ENCODE measurements at regions not wholly inside any gene's neighbourhood (a gene's known extent, or its start where the extent isn't known, plus 50 kb on each side); places are given as distances from the start of the nearest gene placed in this dataset.
A peak's percentile ranks its signal among the peaks of the same experiment; 100 is the strongest.
"Not testable (repeated sequence)": the region's sequence is repeated elsewhere in the genome, so short reads cannot be mapped to it uniquely, and the experiment has no call there.

GRCh38 chr13:73661687-73662425 lies 472.3 kb downstream of the KLF12 start:
- ATAC-seq: no peak

- ATAC-seq: no peak
Measured at GRCh38 chr13:73661066-73661465, 473.1 kb downstream of the KLF12 start.

- ATAC-seq: no peak
Measured at GRCh38 chr13:73658639-73659038, 475.6 kb downstream of the KLF12 start.

GRCh38 chr13:73657821-73658540 lies 476.2 kb downstream of the KLF12 start:
- ATAC-seq: no peak

- ATAC-seq: no peak
Measured at GRCh38 chr13:73656863-73657262, 477.3 kb downstream of the KLF12 start.

- no peak for ATAC-seq
Measured at GRCh38 chr13:73653688-73654087, 480.5 kb downstream of the KLF12 start.

- ATAC-seq: no peak
Measured at GRCh38 chr13:73647417-73647816, 486.8 kb downstream of the KLF12 start.

- not testable (repeated sequence) for ATAC-seq
Measured at GRCh38 chr13:73640476-73641179, 493.6 kb downstream of the KLF12 start.

- ATAC-seq: no peak
Measured at GRCh38 chr13:73635166-73635787, 498.9 kb downstream of the KLF12 start.

- ATAC-seq: no peak
Measured at GRCh38 chr13:73633817-73634460, 500.3 kb downstream of the KLF12 start.

GRCh38 chr13:73631411-73631810 lies 502.8 kb downstream of the KLF12 start:
- no peak for ATAC-seq

GRCh38 chr13:73625562-73626339 lies 508.5 kb downstream of the KLF12 start:
- peak in 1 of 2 donors; percentile 43 for ATAC-seq

- ATAC-seq: no peak
Measured at GRCh38 chr13:73623281-73623680, 510.9 kb downstream of the KLF12 start.

- ATAC-seq: no peak
Measured at GRCh38 chr13:73622381-73622780, 511.8 kb downstream of the KLF12 start.

- ATAC-seq: no peak
Measured at GRCh38 chr13:73618275-73618865, 515.8 kb downstream of the KLF12 start.

GRCh38 chr13:73616861-73617260 lies 517.3 kb downstream of the KLF12 start:
- ATAC-seq: no peak

- ATAC-seq: no peak
Measured at GRCh38 chr13:73610799-73611592, 523.2 kb downstream of the KLF12 start.

GRCh38 chr13:73608711-73609485 lies 525.3 kb downstream of the KLF12 start:
- no peak for ATAC-seq

- no peak for ATAC-seq
Measured at GRCh38 chr13:73608157-73608516, 526.1 kb downstream of the KLF12 start.
